ENCODE measurements at regions not wholly inside any gene's neighbourhood (a gene's known extent, or its start where the extent isn't known, plus 50 kb on each side); places are given as distances from the start of the nearest gene placed in this dataset.

DNA sequence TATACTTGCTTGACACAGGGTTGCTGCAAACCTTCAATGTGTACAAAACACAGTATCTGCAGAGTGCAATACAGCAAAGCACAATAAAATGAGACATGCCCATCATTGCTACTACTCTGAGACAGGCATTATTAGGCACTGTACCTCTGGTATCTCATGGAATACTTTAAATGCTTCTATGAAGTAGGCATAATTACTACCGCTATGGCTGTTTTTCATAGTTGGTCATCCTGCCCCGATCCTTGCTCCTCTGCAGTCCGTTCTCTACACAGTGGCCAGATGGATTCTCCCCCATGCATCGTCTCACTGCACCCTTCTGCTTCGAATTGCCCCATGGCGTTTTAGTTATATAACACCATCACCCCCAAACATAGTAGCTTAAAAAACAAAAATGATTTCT, 83.0 kb upstream of the UBL3 start:
- DNase-seq (ENCODE audit: low read depth), result no peak

DNA sequence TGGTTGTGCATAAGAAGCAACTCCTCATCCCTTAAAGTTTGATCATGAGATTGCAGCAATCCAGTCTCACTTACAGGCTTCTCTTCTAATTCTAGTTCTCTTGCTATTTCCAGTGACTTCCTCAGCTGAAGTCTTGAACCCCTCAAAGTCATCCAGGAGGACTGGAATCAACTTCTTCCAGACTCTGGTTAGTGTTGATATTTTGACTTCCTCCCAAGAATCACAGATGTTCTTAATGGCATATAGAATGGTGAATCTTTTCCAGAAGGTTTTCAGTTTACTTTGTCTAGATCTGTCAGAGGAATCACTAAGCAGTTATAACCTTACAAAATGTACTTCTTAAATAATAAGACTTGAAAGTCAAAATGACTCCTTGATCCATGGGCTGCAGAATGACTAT, 81.3 kb upstream of the UBL3 start:
- DNase-seq (ENCODE audit: low read depth), result no peak

DNA sequence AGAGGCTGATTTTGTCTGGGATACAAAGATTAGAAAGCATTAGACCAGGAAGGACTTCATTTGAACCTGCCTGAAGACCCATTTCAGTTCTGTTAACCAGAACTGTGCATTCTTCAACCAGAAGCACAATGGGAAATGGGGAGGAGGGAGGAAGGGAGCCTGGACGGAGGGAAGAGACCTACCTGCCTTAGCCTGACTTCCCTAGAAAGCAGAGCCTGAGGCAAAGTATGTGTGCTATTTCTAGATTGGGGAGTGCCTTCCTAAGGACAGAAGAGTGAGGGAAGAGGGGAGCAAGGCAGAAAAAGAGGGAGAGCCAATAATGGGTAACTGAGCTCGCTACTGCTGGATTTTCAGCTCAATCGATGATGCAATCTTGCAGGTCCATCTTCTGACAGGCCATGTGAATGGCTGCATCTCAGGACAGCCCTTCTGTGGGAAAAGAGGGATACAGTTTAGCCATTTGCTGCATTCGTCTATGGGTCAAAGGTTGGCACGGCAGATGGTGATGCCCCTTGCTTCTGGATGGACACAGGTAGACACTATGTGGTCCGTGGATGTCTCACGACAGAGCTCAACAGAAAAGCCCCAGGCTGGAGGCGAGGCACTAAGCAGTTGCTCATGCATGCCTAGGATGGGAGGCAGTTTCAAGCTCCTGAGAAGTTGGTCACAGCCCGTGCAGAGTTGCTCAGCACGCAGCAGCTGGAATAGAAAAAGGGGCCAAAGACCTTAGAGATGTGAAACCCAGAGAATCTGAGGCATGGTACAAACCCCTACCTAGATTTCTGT, 78.8 kb upstream of the UBL3 start:
- no peak for DNase-seq (ENCODE audit: low read depth)

DNA sequence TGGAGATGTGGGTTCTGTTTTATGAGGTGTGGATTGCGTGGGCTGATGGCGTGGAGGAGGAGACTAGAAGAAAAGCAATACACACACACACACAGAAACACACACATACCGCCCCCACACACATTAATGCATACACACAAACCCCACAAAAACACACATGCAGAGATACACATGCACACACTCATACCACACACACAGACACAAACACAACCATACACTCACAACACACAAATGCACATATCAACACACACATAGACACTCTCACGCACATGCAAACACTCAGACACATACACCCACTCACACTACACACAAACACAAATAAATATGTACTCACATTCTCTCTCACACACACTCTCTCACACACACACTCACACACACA, 75.7 kb upstream of the UBL3 start:
- DNase-seq (ENCODE audit: low read depth), result no peak

DNA sequence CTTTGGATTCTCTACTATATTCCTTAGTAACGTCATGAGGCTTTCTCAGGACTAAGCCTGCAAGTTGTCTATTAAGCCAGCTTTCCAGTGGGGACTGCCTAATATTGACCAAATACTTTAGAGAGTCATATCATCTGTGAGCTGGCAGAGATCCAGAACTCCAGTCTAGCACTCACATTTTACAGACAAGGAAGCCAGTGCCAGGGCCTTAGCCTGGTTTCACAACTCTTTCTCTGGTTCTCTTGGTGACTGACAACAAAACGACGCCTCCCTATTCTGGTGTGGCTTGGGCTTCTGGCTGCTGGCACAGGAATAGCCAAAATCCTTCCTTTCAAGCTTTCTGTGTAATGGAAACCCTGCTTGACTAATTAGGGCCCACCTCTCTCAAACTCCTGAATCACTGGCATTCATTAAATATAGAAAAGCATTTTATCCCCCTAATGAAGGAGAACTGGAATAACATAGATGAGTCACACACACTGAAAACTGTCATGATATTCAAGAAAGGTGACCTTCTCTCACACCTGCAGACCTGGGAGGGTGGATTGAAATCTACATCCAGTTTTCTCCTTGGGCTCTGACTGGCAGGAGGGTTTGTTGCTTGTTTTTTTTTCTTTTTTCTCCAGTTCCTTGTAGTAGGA, 75.2 kb upstream of the UBL3 start:
- DNase-seq (ENCODE audit: low read depth), result peak; percentile 79

DNA sequence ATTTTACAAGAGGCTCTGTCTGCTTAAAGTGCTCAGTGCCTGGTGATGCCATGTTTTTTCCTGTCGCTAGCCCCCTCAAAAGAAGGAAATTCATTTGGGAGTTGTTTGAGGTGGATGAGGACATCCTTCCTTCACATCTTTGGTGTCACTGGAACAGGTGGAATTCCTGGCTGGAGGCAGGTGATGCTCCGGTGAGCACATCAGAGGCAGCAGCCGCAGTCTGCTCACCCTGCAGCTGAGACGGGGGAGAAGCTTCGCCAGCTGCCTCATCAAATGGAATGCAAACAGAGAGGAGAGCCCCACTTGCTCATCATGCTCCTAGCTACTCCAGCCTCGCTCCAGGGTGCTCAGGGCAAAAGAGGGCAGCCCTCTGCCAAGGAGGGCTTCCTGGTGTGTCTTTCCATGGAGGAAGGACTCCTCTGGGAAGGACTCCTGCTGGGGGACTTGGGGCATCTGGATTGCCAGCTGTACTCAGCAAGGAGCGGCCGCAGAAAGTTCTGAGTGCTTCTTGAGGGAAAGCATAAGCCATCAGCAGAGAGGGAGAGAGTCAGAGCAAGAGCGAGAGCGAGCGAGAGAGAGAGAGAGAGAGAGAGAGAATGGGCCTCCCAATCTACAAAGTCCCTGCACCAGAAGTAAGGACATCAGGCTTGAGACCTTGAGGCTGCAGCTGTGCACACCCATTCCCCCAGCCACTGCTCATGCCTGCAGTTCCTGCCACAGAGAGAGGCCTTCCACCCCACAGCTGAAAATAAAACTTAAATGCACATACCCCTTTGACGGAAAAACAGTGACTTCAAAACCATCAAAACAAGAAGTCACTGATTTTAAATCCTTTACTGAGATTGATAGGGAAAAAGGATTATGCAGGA, 74.3 kb upstream of the UBL3 start:
- DNase-seq (ENCODE audit: low read depth), result peak; percentile 41

DNA sequence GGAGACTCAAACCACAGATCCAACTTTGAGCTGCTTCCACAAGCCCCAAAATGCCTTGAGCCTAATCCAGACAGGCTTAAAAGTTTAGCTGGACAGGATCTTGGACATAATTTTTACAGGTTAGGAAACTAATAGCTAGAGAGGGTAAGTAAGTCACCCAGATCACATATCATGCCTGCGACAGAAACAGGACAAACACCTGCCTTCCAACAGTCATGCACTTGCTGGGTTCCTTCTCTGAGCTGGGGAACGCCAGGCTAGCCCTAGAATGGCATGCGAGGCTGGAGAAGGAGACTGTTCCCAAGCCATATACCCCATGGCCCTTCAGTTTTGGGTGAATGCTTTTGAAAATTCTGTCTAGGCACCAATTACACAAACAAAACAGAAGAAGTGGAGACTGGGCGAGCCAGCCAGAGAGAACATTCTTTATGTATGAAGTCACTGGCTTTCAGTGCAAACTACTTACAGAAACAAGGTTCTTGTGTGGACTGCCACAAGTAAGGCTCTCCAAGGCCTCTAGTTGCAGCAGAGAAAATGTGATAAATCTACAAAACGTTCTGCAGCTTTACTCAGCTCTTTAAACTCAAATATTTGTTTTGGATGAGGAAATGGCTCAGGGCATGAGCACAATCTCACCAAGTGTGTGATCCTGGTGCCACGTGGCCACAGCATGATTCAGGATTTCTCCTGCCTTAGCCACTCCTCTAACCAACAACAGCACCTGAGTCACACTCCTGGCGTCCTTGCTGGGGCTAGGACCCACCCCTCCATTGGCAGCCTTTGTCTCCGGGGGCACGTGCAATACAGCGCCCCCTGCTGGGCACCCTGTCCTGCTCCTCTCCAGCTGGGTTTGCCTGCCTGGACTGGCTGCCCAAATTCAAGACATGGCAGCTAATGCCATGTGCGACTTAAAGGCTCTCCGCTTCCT, 73.4 kb upstream of the UBL3 start:
- DNase-seq (ENCODE audit: low read depth), result peak; percentile 82

DNA sequence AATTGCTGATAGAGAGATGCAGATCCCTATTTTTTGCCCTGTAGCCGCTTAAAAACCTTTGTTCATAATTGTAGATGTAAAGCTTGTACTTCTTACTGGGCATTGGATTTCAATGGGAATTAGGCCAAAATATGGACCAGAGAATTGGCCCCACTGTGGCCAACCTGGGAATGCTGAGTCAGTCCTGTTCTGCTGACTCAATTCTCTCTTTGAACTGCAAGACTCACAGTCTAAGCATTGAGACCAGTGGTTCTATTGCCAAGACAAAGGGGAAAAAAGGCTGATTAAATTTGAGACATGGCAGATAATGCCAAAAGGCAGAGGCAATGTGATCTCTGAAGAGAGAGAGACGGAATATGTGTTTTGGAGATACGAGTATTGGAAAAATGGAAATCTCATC, 72.5 kb upstream of the UBL3 start:
- peak; percentile 37 for DNase-seq (ENCODE audit: low read depth)

DNA sequence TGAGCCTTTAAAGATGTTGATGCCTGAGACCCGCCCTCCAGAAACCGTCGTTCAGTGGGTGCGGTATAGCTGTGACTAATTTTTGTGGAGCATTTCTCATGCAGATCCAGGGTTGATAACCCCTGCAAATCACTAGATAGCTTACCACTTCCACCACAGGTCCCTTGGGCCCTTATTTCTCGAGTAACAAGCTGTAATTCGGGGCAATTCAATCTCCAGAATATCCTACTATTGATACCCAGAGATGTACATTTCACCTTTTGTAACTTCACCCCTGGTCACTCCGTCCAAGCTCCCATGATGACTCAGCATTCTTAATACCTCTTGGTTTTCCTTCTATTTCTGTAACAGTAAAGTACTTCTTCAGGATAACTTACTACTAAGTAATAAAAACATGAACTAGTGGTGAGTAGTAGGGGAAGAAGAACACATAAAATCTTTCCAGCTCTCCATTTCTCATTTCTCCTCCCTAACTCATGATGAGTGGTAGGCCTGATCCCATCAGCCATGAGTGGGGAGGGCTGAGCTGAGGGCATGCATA, 71.9 kb upstream of the UBL3 start:
- DNase-seq (ENCODE audit: low read depth), result peak; percentile 34

DNA sequence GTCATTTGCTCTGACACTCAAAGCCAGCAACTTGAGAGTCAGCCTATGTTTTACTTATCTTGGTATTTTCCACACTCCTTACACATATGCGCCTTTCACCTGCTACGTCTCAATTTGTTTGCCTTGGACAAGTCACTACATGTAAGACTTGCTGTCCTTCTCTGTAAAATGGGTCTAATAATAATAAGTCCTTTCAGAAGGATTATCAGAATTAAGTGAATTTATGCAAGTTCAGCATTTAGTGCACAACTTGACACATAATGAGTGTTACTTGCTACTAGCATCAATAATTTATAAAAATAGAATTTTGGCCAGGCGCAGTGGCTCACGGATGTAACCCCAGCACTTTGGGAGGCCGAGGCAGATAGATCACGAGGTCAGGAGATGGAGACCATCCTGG, 71.1 kb upstream of the UBL3 start:
- DNase-seq (ENCODE audit: low read depth), result no peak

DNA sequence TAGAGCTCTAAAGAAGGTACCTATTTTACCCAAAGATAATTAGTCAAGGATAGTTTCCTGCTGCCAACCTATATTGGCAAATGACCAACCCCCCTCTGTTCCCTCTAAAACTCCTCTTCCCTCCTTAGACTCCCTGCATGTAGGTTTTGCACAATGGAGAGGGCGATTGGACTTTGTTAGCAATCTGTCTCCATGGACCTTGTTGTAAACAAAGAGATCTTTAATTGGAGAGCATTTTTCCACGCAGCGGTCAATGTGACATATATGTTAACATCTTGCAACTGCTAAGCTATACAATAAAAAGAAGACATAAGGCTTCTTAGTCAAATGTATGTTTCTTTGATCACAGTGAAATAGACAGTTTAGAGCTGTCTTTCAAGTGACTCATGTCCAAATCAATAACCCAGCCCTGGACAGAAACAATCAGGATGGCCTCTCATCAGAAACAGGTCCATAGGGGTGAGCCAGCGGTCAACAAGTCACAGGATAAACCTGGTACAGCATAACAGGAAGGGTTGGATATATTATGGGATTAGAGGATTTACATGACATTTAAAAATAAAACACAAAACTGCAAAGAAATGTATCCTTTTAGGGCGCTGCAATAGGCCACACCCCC, 69.7 kb upstream of the UBL3 start:
- no peak for DNase-seq (ENCODE audit: low read depth)

DNA sequence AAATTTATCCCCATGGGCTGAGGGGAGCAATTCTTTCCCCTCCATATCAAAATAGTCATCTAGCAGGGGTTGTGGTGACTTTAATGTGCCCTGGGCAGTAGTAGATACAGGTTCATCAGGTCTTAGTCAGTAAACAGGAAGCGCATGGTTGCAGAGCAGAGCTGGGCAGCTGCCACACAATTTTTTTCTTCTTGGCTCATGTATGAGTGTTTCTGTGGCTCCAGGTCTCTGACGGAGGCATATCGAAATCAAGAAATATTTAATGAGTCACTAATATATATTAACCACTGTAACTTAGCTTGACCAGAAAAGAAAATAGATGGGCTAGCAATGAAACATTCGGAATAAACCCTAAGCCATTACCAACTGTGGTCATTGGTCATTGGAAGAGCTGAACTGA, 68.4 kb upstream of the UBL3 start:
- DNase-seq (ENCODE audit: low read depth), result peak; percentile 53

DNA sequence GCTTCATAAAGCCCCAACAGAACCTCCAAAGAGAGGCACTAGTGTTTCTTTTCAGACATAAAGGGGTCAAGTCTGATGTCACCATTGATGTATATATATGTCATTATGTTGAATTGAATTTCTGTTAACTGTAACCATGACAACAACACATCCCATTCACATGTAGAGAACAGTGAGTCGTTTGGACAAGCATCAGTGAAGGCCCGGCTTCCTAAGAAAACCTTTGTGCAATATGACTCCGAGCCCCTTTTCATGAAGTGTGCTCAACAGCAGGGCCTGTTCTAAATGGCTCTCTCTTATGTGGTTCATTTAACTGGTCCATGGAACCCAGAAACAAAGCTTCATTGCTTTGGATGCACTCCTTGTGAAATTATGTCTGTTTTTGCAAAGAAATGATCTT, 67.2 kb upstream of the UBL3 start:
- no peak for DNase-seq (ENCODE audit: low read depth)

DNA sequence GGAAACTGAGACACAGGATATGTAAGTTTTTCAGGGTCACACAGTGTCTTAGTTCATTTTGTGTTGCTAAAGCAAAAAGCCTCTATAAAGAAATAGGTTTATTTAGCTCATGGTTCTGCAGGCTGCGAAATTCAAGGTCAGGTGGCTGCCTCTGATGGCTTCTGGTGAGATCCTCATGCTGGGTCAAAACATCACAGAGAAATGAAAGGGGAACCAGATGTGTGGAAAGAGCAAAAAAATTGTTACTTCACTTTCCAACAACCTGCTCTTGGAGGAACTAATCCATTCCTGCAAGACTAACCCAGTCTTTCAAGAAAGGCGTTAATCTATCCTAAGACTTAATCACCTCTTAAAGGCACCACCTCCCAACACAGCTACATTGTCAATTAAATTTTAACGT, 64.2 kb upstream of the UBL3 start:
- no peak for DNase-seq (ENCODE audit: low read depth)

DNA sequence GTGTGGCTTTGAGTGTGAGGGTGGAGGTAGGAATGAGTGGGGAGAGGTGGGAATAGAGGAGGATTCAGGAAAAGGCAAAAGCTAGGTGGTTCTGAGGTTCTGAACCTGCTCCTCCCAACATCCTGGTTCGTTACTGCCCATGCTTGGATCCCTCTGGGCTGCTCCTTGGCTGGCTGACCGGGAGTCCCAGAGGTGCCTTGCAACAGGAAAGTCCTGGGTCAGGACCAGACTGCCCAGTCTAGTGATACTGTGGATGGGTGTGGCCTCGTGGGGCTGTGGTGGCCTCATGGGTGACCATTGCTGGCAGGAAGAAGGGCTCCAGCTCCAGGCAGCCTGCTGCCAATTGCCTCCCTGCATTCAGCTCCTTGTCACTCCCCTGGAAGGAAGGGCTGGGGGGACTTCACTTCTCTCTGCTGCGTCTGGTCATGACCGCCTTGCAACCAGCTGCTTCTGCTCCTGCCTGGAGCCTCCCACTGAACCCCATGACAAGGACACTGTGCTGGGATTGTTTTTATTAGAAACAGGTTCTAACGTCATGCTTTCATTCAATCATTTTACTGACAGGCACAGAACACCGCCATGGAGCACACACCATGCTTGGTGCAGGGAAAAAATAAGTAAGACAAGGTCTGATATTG, 61.5 kb upstream of the UBL3 start:
- DNase-seq (ENCODE audit: low read depth), result no peak

DNA sequence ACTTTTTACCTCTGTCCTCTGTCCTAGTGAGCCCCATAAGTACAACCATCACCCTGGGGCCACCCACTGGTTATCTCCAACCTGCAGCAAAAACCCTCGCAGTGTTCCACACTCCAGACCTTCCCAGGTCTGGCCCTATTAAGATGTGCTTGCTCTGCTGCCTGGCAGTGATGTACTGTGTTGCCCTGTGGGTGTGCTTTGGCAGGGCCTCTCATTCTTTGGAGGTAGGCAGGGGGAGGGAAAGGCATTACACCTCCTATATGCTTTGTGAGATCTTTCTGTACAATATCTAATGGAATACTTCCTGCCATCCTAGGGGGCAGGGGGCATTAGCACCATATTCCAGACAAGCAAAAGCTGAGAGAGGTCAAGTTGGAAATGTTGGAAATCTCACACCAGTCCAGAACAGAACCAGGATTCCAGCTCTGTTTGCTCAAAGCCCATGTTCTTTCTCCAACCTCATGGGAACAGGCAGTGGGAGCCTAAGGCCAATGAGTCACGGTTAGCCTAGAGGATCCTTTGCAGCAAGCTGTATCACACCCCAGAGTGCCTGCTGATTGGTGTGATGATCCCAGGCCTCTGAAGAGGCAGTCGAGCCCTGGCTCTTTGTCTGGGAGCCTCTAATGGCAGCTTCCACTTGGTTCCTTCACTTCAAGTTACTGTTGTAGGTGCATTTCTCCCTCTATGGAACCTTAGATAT, 59.7 kb upstream of the UBL3 start:
- peak; percentile 55 for DNase-seq (ENCODE audit: low read depth)

DNA sequence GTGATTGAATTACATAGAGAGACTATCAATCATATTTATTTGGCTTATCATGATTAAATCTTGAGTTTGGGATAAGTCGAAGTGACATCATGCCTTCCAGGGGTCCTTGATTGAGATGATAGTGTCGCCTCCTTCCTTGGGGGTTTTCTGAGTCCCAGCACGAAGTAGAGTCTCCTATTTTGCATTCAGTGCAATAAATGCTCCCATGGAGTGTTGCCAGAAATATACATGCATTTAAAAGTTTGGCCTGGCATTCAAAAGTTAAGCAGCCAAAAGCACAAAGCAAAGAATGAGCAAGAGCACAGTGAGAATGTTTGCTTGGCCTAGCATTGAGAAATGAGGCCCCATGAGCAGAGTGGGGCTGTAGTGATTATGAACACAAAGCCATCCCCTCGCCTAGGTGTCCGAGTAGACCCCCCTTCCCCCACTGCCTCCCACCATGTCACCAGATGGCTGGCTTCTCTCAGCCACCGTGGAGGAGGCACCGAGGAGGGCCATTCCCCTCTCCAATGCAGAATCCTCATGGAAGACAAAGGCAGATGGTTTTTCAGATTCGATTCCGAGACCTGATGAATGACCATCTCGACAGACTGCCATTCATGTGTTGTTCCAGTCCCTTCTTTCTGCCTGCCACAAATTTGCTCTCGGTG, 58.8 kb upstream of the UBL3 start:
- no peak for DNase-seq (ENCODE audit: low read depth)

DNA sequence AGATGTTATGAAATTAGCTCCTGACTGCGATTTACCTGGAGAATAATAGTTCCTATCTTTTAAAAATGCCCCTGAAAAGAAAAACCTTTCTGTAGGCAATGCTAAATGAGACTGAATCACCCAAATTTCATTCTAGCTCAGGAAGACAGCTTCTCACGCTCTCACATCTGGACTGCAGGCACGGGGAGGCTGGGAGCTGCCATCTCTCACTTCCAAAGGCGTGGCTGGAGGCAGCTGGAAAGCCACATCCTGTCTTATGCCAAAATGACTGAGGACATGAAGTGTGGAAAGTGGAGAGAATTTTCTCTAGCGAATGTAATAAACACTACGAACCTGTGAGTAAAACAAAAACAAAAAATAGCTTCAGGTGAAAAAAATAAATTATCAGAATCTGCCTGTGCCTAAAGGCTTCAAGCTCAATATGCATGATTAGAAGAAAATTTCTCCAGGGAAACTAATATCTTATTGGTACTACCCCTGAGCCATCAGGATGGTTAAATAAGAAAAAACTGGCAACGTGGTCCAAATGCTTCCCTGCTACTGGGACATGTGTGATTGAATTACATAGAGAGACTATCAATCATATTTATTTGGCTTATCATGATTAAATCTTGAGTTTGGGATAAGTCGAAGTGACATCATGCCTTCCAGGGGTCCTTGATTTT, 58.1 kb upstream of the UBL3 start:
- DNase-seq (ENCODE audit: low read depth), result peak; percentile 75
